Stimulated activated effector memory CD8-positive, alpha-beta T cell treated with anti-CD3 and anti-CD28 coated beads, Interleukin-12 subunit alpha, Interleukin-12 subunit beta, amount 100 ng/mL, for 72 hours (primary cell): ENCODE measurements at regions not wholly inside any gene's neighbourhood (a gene's known extent, or its start where the extent isn't known, plus 50 kb on each side); places are given as distances from the start of the nearest gene placed in this dataset.
"Not testable (repeated sequence)": the region's sequence is repeated elsewhere in the genome, so short reads cannot be mapped to it uniquely, and the experiment has no call there.

Source experiments
- ATAC-seq: fragments of 150-1000 bp; cut with Tn5 transposase; 2 replicates; pipeline ENCODE4 v1.10.0; 2021
- DNase-seq, 2 donors: peaks; one replicate each; pipeline ENCODE4 v3.0.0; 2021 to 2022; ENCODE audit warnings: low spot score in 2 of 2
- H3K27ac Mint-ChIP-seq: one replicate; pipeline ENCODE4 v1.8.0; 2022; ENCODE audit warnings: mild to moderate bottlenecking, mixed read lengths
- H3K36me3 Mint-ChIP-seq: one replicate; pipeline ENCODE4 v1.8.0; 2022; ENCODE audit warnings: mild to moderate bottlenecking, mixed read lengths
- H3K4me1 Mint-ChIP-seq: one replicate; pipeline ENCODE4 v1.8.0; 2022; ENCODE audit warnings: mixed read lengths
- H3K4me3 Mint-ChIP-seq: one replicate; pipeline ENCODE4 v1.8.0; 2022; ENCODE audit warnings: mild to moderate bottlenecking, mixed read lengths
- H3K9me3 Mint-ChIP-seq: one replicate; pipeline ENCODE4 v1.8.0; 2022; ENCODE audit warnings: mixed read lengths

DNA sequence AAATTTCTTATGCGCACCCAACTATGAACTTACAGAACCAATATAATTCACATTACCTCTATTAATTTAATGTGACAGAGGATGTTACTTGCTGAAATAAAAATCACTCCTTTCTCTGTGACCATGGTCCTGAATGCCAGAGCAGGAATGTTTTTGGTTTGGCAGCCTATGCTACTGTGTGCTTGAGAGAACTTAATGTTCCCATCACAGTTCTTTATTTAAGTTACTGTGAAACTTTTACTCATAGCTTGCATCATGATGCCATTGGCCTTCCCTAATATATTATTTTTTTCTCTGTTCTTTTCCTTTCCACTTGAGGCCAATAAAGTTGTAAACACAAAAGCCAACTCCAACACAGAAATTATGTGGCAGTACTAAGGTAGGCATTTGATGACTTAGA lies 142.2 kb downstream of the FAM76B start:
- H3K9me3 Mint-ChIP-seq: no peaks in the 10 kb centered on the region
- DNase-seq (no peak), ATAC-seq (no peak)
- H3K4me1 Mint-ChIP-seq: no peaks in the 10 kb centered on the region
- H3K36me3 Mint-ChIP-seq: no peaks in the 10 kb centered on the region
- no peak overlapping the region for H3K4me3 Mint-ChIP-seq
- H3K27ac Mint-ChIP-seq: no peak overlapping the region

GRCh38 chr11:95641495-95641894 lies 148.1 kb downstream of the FAM76B start:
- ATAC-seq: peak; percentile 71
- Mint-ChIP-seq H3K27ac (no peak overlapping the region), H3K36me3 (no peaks in the 10 kb centered on the region), H3K9me3 (no peaks in the 10 kb centered on the region), H3K4me1 (peaks cover 9% of the 10 kb centered on the region), H3K4me3 (no peak overlapping the region)
- no peak for DNase-seq

- H3K9me3 Mint-ChIP-seq: no peaks in the 10 kb centered on the region
- peaks cover 9% of the 10 kb centered on the region for H3K4me1 Mint-ChIP-seq
- no peaks in the 10 kb centered on the region for H3K36me3 Mint-ChIP-seq
- no peak overlapping the region for H3K27ac Mint-ChIP-seq
- H3K4me3 Mint-ChIP-seq: no peak overlapping the region
- DNase-seq: no peak
- ATAC-seq: no peak
Observed at GRCh38 chr11:95638501-95638900, 151.1 kb downstream of the FAM76B start.

GRCh38 chr11:95625164-95625900 lies 164.2 kb downstream of the FAM76B start:
- no peaks in the 10 kb centered on the region for H3K36me3 Mint-ChIP-seq
- no peaks in the 10 kb centered on the region for H3K4me1 Mint-ChIP-seq
- no peak for DNase-seq
- H3K27ac Mint-ChIP-seq: no peak overlapping the region
- no peak overlapping the region for H3K4me3 Mint-ChIP-seq
- peaks cover 2% of the 10 kb centered on the region for H3K9me3 Mint-ChIP-seq
- ATAC-seq: no peak

DNA sequence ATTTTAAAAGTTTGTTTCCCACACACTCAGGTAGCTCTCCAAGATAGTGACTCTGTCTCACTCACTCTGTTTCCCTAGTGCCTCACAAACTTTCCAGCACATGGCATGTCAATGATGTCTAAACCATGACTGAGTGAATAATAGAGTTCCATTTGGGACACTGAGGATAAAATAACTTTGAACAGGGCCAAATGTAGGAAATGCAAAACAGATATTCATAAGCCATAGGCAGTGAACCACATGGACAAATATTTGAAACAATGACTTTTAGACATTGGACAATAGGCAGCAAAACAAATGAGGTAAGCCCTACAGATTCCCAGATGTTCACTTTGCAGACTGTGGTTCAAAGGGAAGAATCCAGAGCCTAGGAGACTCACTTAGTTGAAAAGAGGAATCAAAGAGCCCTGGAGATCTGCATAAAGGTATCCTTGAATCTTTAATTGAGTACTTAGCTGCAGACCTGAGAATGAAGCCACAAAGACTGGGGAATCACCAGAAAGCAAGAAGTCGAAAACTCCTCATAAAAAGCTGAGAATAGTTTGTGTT lies 173.3 kb downstream of the FAM76B start:
- Mint-ChIP-seq H3K4me3 (no peak overlapping the region), H3K9me3 (peaks cover 7% of the 10 kb centered on the region), H3K36me3 (no peaks in the 10 kb centered on the region), H3K27ac (no peak overlapping the region), H3K4me1 (no peaks in the 10 kb centered on the region)
- ATAC-seq: no peak
- no peak for DNase-seq

DNA sequence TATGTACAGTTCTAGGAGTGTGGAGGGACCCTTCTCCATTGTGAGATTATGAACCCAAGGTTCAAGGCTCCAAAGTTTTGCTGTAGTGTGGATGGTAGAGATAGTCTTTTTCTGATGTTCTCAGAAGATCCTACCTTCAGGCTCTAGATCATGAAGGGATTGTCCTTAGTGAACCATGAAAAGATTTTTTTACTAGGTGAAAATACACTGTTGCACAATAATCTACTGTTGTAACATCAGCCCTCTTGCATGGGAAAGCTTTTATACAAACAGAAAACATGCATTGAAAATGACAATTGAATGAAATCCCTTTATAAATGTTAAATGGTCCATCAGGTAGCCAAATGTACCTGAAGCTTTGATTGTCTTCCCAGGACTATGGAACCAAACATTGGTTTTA lies 177.8 kb downstream of the FAM76B start:
- Mint-ChIP-seq H3K4me1 (no peaks in the 10 kb centered on the region), H3K9me3 (no peaks in the 10 kb centered on the region), H3K36me3 (no peaks in the 10 kb centered on the region), H3K27ac (no peak overlapping the region), H3K4me3 (no peak overlapping the region)
- no peak for ATAC-seq
- DNase-seq: no peak

GRCh38 chr11:95610185-95610584 lies 179.4 kb downstream of the FAM76B start:
- H3K4me3 Mint-ChIP-seq, H3K36me3 Mint-ChIP-seq, H3K9me3 Mint-ChIP-seq, H3K27ac Mint-ChIP-seq, DNase-seq, ATAC-seq, H3K4me1 Mint-ChIP-seq: not testable (repeated sequence)

- no peaks in the 10 kb centered on the region for H3K36me3 Mint-ChIP-seq
- ATAC-seq (no peak), DNase-seq (no peak)
- H3K4me1 Mint-ChIP-seq: no peaks in the 10 kb centered on the region
- no peak overlapping the region for H3K4me3 Mint-ChIP-seq
- no peak overlapping the region for H3K27ac Mint-ChIP-seq
- H3K9me3 Mint-ChIP-seq: no peaks in the 10 kb centered on the region
Observed at GRCh38 chr11:95608093-95608492, 181.5 kb downstream of the FAM76B start.

DNA sequence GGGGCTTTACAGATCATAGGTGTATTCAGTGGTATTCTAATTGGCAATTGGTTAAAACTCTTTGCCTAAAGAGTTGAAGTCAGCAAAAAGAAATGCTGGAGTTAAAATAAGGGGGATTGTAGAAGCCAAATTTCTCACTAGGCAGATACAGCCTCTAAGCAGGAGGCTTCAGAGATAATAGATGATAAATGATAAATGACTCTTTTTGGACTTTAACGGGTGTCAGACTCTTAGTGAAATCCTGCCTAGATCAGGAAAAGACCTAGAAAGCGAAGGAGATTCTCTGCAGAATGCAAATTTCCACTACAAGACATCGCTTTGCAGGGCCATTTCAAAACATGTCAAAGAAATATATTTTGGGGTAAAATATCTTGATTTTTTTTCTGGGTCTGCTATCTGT lies 182.8 kb downstream of the FAM76B start:
- Mint-ChIP-seq H3K4me1 (no peaks in the 10 kb centered on the region), H3K4me3 (no peak overlapping the region), H3K36me3 (no peaks in the 10 kb centered on the region), H3K9me3 (no peaks in the 10 kb centered on the region), H3K27ac (no peak overlapping the region)
- DNase-seq (no peak), ATAC-seq (no peak)

DNA sequence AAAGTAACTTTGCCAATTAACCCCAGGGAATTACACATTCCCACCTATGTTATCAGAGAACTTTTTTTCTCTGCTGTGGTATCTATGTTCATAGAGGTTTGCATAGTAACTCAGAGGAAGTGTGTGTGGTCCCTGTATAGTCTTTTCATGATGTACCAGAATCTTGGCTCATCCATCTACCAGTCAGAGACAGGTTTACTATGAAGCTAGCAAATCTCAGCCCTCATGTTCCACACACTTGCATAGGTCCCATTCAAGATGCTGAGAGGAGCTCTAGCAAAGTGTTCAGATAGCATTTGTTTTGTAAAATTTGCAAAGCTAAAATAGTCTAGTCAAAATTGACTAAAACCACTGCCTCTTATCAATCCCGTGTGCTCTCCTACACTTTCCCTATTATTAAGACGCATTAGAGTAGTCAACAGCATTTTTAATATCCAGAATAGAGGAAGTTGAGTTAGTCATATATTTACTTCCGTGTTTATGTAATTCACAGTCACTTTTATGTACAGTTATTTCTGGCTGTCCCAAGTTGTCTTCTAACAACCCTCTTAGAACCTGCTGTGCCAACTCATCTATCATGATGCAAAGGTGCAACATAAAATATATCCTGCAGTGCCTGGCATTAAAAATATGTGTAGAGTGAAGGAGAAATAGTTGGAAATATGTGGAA lies 184.2 kb downstream of the FAM76B start:
- Mint-ChIP-seq H3K4me3 (no peak overlapping the region), H3K36me3 (no peaks in the 10 kb centered on the region), H3K4me1 (peaks cover 5% of the 10 kb centered on the region), H3K9me3 (no peaks in the 10 kb centered on the region), H3K27ac (no peak overlapping the region)
- no peak for DNase-seq
- ATAC-seq: no peak

DNA sequence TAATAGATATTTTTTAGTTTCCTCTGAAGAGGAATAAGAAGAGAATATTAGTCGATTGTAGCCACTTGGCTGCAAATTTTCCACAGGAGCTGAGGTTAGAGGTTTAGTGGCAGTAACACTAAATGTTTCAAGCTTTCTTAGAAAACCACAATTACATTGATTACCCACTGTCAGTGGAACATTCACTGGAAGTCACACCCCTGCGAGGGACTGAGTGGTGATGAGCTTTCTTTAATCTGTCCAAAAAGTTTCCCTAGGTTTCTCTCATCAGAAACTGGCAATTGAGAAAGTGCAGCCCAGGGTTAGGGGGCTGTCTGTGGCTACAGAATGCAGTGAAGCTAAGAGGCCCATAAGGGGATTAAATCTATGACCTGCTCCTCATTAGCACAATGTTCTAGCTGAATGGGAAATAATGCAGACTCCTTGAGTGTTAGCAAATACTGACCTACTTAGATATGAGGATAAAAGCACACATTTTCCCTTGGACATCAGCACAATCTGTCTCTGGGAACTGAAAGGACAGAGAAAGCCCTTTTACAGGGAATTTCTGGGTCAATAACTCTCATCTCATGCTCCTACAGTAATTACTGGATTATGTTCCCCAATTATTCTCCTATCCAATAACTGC lies 189.5 kb downstream of the FAM76B start:
- DNase-seq: no peak
- Mint-ChIP-seq H3K36me3 (no peaks in the 10 kb centered on the region), H3K27ac (no peak overlapping the region), H3K4me3 (no peak overlapping the region), H3K4me1 (peaks cover 9% of the 10 kb centered on the region), H3K9me3 (no peaks in the 10 kb centered on the region)
- peak; percentile 79 for ATAC-seq

DNA sequence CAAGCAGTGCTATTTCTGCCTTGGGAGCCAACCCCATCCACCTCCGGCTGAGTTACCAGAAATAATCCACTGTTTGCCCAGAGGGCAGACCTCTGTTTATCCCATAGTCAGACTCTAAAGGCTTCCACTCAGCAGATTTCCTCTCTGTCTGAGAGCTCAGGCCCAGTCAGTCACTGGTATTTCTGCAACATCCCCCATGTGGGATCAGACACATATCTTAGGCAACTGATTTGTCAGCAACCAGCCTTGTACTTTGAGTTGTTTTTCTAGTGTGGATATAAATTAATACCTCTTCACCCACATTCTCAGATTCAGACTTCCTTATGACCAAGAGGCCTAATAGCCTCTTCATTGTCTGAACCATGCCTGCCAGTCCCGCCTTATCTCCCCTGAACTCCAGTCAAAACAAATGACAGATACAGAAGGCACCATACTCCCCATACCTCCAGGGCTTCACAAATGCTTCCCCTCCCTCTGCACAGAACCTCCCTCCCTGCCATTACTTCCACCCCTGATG lies 193.6 kb downstream of the FAM76B start:
- H3K4me1 Mint-ChIP-seq: peaks cover 9% of the 10 kb centered on the region
- no peak overlapping the region for H3K4me3 Mint-ChIP-seq
- H3K27ac Mint-ChIP-seq: no peak overlapping the region
- no peaks in the 10 kb centered on the region for H3K9me3 Mint-ChIP-seq
- no peaks in the 10 kb centered on the region for H3K36me3 Mint-ChIP-seq
- ATAC-seq (no peak), DNase-seq (no peak)

GRCh38 chr11:95595541-95595940 lies 194.0 kb downstream of the FAM76B start:
- no peak overlapping the region for H3K4me3 Mint-ChIP-seq
- ATAC-seq (no peak), DNase-seq (no peak)
- H3K27ac Mint-ChIP-seq: no peak overlapping the region
- peaks cover 5% of the 10 kb centered on the region for H3K4me1 Mint-ChIP-seq
- H3K9me3 Mint-ChIP-seq: no peaks in the 10 kb centered on the region
- H3K36me3 Mint-ChIP-seq: no peaks in the 10 kb centered on the region

DNA sequence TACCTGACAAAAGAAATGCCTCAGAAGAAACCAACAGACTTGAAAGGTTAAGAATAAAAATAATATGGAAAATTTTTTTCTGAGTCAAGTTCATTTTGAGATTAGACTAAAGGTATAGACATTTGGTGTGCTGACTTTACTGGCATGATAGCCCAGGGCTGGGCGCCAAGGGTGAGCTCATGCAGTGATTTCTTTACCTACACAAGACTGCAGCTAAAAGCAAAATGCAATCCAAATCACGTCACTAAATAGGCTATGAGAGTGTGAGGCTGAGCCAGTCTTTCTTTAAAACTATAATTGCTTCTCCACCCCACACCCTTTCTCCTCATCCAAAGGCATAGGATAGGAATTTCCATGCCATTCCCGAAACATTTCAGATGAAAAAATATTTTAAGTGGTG lies 196.5 kb downstream of the FAM76B start:
- ATAC-seq: no peak
- no peaks in the 10 kb centered on the region for H3K36me3 Mint-ChIP-seq
- H3K4me1 Mint-ChIP-seq: peaks cover 6% of the 10 kb centered on the region
- H3K27ac Mint-ChIP-seq: no peak overlapping the region
- no peak overlapping the region for H3K4me3 Mint-ChIP-seq
- DNase-seq: no peak
- no peaks in the 10 kb centered on the region for H3K9me3 Mint-ChIP-seq

- DNase-seq (no peak), ATAC-seq (no peak)
- no peaks in the 10 kb centered on the region for H3K36me3 Mint-ChIP-seq
- peaks cover 6% of the 10 kb centered on the region for H3K4me1 Mint-ChIP-seq
- no peaks in the 10 kb centered on the region for H3K9me3 Mint-ChIP-seq
- no peak overlapping the region for H3K4me3 Mint-ChIP-seq
- no peak overlapping the region for H3K27ac Mint-ChIP-seq
Observed at GRCh38 chr11:95592471-95592870, 197.1 kb downstream of the FAM76B start.
